ENCODE measurements at regions not wholly inside any gene's neighbourhood (a gene's known extent, or its start where the extent isn't known, plus 50 kb on each side); places are given as distances from the start of the nearest gene placed in this dataset.
A peak's percentile ranks its signal among the peaks of the same experiment; 100 is the strongest.
"Not testable (repeated sequence)": the region's sequence is repeated elsewhere in the genome, so short reads cannot be mapped to it uniquely, and the experiment has no call there.

- H3K4me1 Mint-ChIP-seq (ENCODE audit: low read depth): peaks cover 5% of the 10 kb centered on the region
- H3K9me3 Mint-ChIP-seq: no peaks in the 10 kb centered on the region
- ATAC-seq (peak; percentile 82 to 91), DNase-seq (no peak)
- H3K4me3 Mint-ChIP-seq: no peak overlapping the region
- no peaks in the 10 kb centered on the region for H3K36me3 Mint-ChIP-seq (ENCODE audit: insufficient read depth)
- H3K27me3 Mint-ChIP-seq (ENCODE audit: low read depth): peaks cover 22% of the 10 kb centered on the region
These were observed 142.0 kb downstream of the COPS8 start for GRCh38 chr2:237227592-237228280.

GRCh38 chr2:237228281-237228625 lies 142.6 kb downstream of the COPS8 start:
- no peak for ATAC-seq
- no peaks in the 10 kb centered on the region for H3K36me3 Mint-ChIP-seq (ENCODE audit: insufficient read depth)
- H3K4me1 Mint-ChIP-seq (ENCODE audit: low read depth): peaks cover 5% of the 10 kb centered on the region
- DNase-seq: no peak
- H3K9me3 Mint-ChIP-seq: no peaks in the 10 kb centered on the region
- no peak overlapping the region for H3K4me3 Mint-ChIP-seq
- H3K27me3 Mint-ChIP-seq (ENCODE audit: low read depth): peaks cover 20% of the 10 kb centered on the region

- Mint-ChIP-seq H3K36me3 (ENCODE audit: insufficient read depth) (no peaks in the 10 kb centered on the region), H3K4me3 (no peak overlapping the region), H3K27me3 (ENCODE audit: low read depth) (peaks cover 20% of the 10 kb centered on the region), H3K4me1 (ENCODE audit: low read depth) (peaks cover 5% of the 10 kb centered on the region), H3K9me3 (no peaks in the 10 kb centered on the region)
- no peak for DNase-seq
- ATAC-seq: no peak
These were observed 144.2 kb downstream of the COPS8 start for GRCh38 chr2:237229905-237230304.

GRCh38 chr2:237230355-237230754 lies 144.7 kb downstream of the COPS8 start:
- no peak for DNase-seq
- Mint-ChIP-seq H3K27me3 (ENCODE audit: low read depth) (peaks cover 20% of the 10 kb centered on the region), H3K4me1 (ENCODE audit: low read depth) (peaks cover 5% of the 10 kb centered on the region), H3K36me3 (ENCODE audit: insufficient read depth) (no peaks in the 10 kb centered on the region), H3K4me3 (no peak overlapping the region), H3K9me3 (no peaks in the 10 kb centered on the region)
- ATAC-seq: no peak

GRCh38 chr2:237231593-237231992 lies 145.9 kb downstream of the COPS8 start:
- peaks cover 20% of the 10 kb centered on the region for H3K27me3 Mint-ChIP-seq (ENCODE audit: low read depth)
- ATAC-seq: no peak

GRCh38 chr2:237232166-237232565 lies 146.5 kb downstream of the COPS8 start:
- ATAC-seq (no peak), DNase-seq (no peak)
- H3K27me3 Mint-ChIP-seq (ENCODE audit: low read depth): peaks cover 20% of the 10 kb centered on the region
- H3K9me3 Mint-ChIP-seq: no peaks in the 10 kb centered on the region
- H3K4me1 Mint-ChIP-seq (ENCODE audit: low read depth): peaks cover 5% of the 10 kb centered on the region
- no peaks in the 10 kb centered on the region for H3K36me3 Mint-ChIP-seq (ENCODE audit: insufficient read depth)
- H3K4me3 Mint-ChIP-seq: no peak overlapping the region

More at GRCh38 chr2:237231593-237231992, 145.9 kb downstream of the COPS8 start:
- Mint-ChIP-seq H3K9me3 (no peaks in the 10 kb centered on the region), H3K36me3 (ENCODE audit: insufficient read depth) (no peaks in the 10 kb centered on the region), H3K4me3 (no peak overlapping the region), H3K4me1 (ENCODE audit: low read depth) (peaks cover 5% of the 10 kb centered on the region)
- DNase-seq: no peak

- DNase-seq (no peak), ATAC-seq (no peak)
- H3K9me3 Mint-ChIP-seq: no peaks in the 10 kb centered on the region
- H3K36me3 Mint-ChIP-seq (ENCODE audit: insufficient read depth): no peaks in the 10 kb centered on the region
- no peaks in the 10 kb centered on the region for H3K4me1 Mint-ChIP-seq (ENCODE audit: low read depth)
- no peak overlapping the region for H3K4me3 Mint-ChIP-seq
- peaks cover 14% of the 10 kb centered on the region for H3K27me3 Mint-ChIP-seq (ENCODE audit: low read depth)
These were observed 148.6 kb downstream of the COPS8 start for GRCh38 chr2:237234268-237234667.

- Mint-ChIP-seq H3K4me1 (ENCODE audit: low read depth) (no peaks in the 10 kb centered on the region), H3K9me3 (peaks cover 8% of the 10 kb centered on the region), H3K36me3 (ENCODE audit: insufficient read depth) (no peaks in the 10 kb centered on the region), H3K4me3 (no peak overlapping the region), H3K27me3 (ENCODE audit: low read depth) (peaks cover 9% of the 10 kb centered on the region)
- no peak for DNase-seq
- peak; percentile 59 to 68 for ATAC-seq
These were observed 149.8 kb downstream of the COPS8 start for GRCh38 chr2:237235383-237236095.

GRCh38 chr2:237236188-237236587 lies 150.5 kb downstream of the COPS8 start:
- DNase-seq (no peak), ATAC-seq (no peak)
- Mint-ChIP-seq H3K9me3 (peaks cover 14% of the 10 kb centered on the region), H3K4me1 (ENCODE audit: low read depth) (no peaks in the 10 kb centered on the region), H3K36me3 (ENCODE audit: insufficient read depth) (no peaks in the 10 kb centered on the region), H3K4me3 (no peak overlapping the region), H3K27me3 (ENCODE audit: low read depth) (peaks cover 8% of the 10 kb centered on the region)

GRCh38 chr2:237238249-237238648 lies 152.6 kb downstream of the COPS8 start:
- Mint-ChIP-seq H3K9me3 (peaks cover 26% of the 10 kb centered on the region), H3K36me3 (ENCODE audit: insufficient read depth) (no peaks in the 10 kb centered on the region), H3K4me1 (ENCODE audit: low read depth) (no peaks in the 10 kb centered on the region), H3K4me3 (no peak overlapping the region), H3K27me3 (ENCODE audit: low read depth) (no peaks in the 10 kb centered on the region)
- no peak for DNase-seq
- no peak for ATAC-seq

- Mint-ChIP-seq H3K36me3 (ENCODE audit: insufficient read depth) (no peaks in the 10 kb centered on the region), H3K27me3 (ENCODE audit: low read depth) (no peaks in the 10 kb centered on the region), H3K4me1 (ENCODE audit: low read depth) (no peaks in the 10 kb centered on the region), H3K4me3 (no peak overlapping the region), H3K9me3 (peaks cover 28% of the 10 kb centered on the region)
- DNase-seq (no peak), ATAC-seq (no peak)
These were observed 154.6 kb downstream of the COPS8 start for GRCh38 chr2:237240252-237240651.

GRCh38 chr2:237240868-237241267 lies 155.2 kb downstream of the COPS8 start:
- not testable (repeated sequence) for H3K4me3 Mint-ChIP-seq; H3K27me3 Mint-ChIP-seq (ENCODE audit: low read depth); H3K36me3 Mint-ChIP-seq (ENCODE audit: insufficient read depth); ATAC-seq; DNase-seq; H3K4me1 Mint-ChIP-seq (ENCODE audit: low read depth)
- H3K9me3 Mint-ChIP-seq: peaks cover 28% of the 10 kb centered on the region

GRCh38 chr2:237242091-237242536 lies 156.4 kb downstream of the COPS8 start:
- H3K4me3 Mint-ChIP-seq: no peak overlapping the region
- H3K4me1 Mint-ChIP-seq (ENCODE audit: low read depth): no peaks in the 10 kb centered on the region
- H3K9me3 Mint-ChIP-seq: peaks cover 28% of the 10 kb centered on the region
- no peaks in the 10 kb centered on the region for H3K27me3 Mint-ChIP-seq (ENCODE audit: low read depth)
- H3K36me3 Mint-ChIP-seq (ENCODE audit: insufficient read depth): no peaks in the 10 kb centered on the region
- no peak for ATAC-seq
- DNase-seq: no peak

GRCh38 chr2:237243487-237243886 lies 157.8 kb downstream of the COPS8 start:
- Mint-ChIP-seq H3K36me3 (ENCODE audit: insufficient read depth) (no peaks in the 10 kb centered on the region), H3K4me1 (ENCODE audit: low read depth) (no peaks in the 10 kb centered on the region), H3K4me3 (no peak overlapping the region), H3K27me3 (ENCODE audit: low read depth) (no peaks in the 10 kb centered on the region), H3K9me3 (peaks cover 28% of the 10 kb centered on the region)
- DNase-seq: no peak
- no peak for ATAC-seq

GRCh38 chr2:237244178-237244577 lies 158.5 kb downstream of the COPS8 start:
- no peak for DNase-seq
- H3K27me3 Mint-ChIP-seq (ENCODE audit: low read depth): peaks cover 1% of the 10 kb centered on the region
- no peak for ATAC-seq
- peaks cover 28% of the 10 kb centered on the region for H3K9me3 Mint-ChIP-seq
- no peaks in the 10 kb centered on the region for H3K4me1 Mint-ChIP-seq (ENCODE audit: low read depth)
- H3K4me3 Mint-ChIP-seq: no peak overlapping the region
- no peaks in the 10 kb centered on the region for H3K36me3 Mint-ChIP-seq (ENCODE audit: insufficient read depth)
